ENCODE measurements at regions not wholly inside any gene's neighbourhood (a gene's known extent, or its start where the extent isn't known, plus 50 kb on each side); places are given as distances from the start of the nearest gene placed in this dataset.

- no peak for DNase-seq
These were observed 306.2 kb upstream of the PITRM1 start for GRCh38 chr10:3478632-3479240.

- no peak for DNase-seq
These were observed 305.6 kb upstream of the PITRM1 start for GRCh38 chr10:3478153-3478552.

- no peak for DNase-seq
These were observed 305.1 kb upstream of the PITRM1 start for GRCh38 chr10:3477683-3478082.

- no peak for DNase-seq
These were observed 304.3 kb upstream of the PITRM1 start for GRCh38 chr10:3476640-3477448.

- no peak for DNase-seq
These were observed 303.6 kb upstream of the PITRM1 start for GRCh38 chr10:3476186-3476585.

GRCh38 chr10:3475367-3475766, 302.8 kb upstream of the PITRM1 start:
- DNase-seq = no peak

GRCh38 chr10:3474266-3474665, 301.7 kb upstream of the PITRM1 start:
- no peak for DNase-seq

- no peak for DNase-seq
These were observed 300.7 kb upstream of the PITRM1 start for GRCh38 chr10:3473271-3473670.

- DNase-seq = no peak
These were observed 299.9 kb upstream of the PITRM1 start for GRCh38 chr10:3472287-3473051.

- DNase-seq = no peak
These were observed 299.3 kb upstream of the PITRM1 start for GRCh38 chr10:3471927-3472286.

- DNase-seq = no peak
These were observed 298.9 kb upstream of the PITRM1 start for GRCh38 chr10:3471472-3471871.

- no peak for DNase-seq
These were observed 297.6 kb upstream of the PITRM1 start for GRCh38 chr10:3470191-3470590.

GRCh38 chr10:3469639-3470020, 297.0 kb upstream of the PITRM1 start:
- DNase-seq = no peak

GRCh38 chr10:3468919-3469638, 296.5 kb upstream of the PITRM1 start:
- no peak for DNase-seq

GRCh38 chr10:3467052-3467951, 294.7 kb upstream of the PITRM1 start:
- DNase-seq = no peak

- no peak for DNase-seq
These were observed 292.9 kb upstream of the PITRM1 start for GRCh38 chr10:3465406-3465891.

- no peak for DNase-seq
These were observed 292.3 kb upstream of the PITRM1 start for GRCh38 chr10:3464760-3465405.

- DNase-seq = no peak
These were observed 288.0 kb upstream of the PITRM1 start for GRCh38 chr10:3460420-3461128.

- no peak for DNase-seq
These were observed 283.1 kb upstream of the PITRM1 start for GRCh38 chr10:3455385-3456334.
